HG03571 (cell line): ENCODE measurements at regions not wholly inside any gene's neighbourhood (a gene's known extent, or its start where the extent isn't known, plus 50 kb on each side); places are given as distances from the start of the nearest gene placed in this dataset.
"Not testable (repeated sequence)": the region's sequence is repeated elsewhere in the genome, so short reads cannot be mapped to it uniquely, and the experiment has no call there.

ENCODE experiments used
- ATAC-seq: cut with Tn5 transposase; IDR thresholded peaks from one replicate; pipeline ENCODE4 v1.9.1; 2021; ENCODE audit not compliant: unreplicated experiment

DNA sequence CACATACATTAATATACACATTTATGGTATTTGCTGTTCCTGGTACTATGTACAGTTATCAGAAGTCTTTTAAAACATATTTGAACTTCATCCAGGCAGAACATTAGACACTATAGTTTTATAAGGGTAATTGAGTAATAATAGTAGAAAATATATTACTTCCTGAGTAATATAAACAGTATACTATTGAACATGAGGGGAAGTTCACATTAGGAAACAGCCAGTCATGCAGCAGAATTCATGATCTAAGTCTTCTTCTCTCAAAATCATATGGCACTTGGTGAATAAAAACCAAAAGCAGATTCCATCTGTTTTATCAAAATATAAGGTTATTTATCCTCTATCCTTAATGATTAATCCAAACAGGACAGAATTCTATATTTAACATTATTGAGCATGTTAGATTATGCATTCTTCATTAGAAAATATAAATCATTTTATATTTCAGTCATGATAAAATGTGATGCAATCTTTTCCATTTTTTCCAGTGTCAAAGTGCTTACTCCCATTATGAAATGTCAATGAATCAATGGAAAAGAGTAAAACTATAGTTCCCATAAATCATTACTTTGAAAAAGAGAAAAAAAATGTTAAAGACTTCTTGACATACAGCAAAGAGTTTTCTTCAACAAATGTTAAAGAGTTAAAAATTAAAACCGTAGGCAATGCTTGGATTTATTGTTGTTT lies 584.3 kb upstream of the TUSC1 start:
- ATAC-seq, result no peak

DNA sequence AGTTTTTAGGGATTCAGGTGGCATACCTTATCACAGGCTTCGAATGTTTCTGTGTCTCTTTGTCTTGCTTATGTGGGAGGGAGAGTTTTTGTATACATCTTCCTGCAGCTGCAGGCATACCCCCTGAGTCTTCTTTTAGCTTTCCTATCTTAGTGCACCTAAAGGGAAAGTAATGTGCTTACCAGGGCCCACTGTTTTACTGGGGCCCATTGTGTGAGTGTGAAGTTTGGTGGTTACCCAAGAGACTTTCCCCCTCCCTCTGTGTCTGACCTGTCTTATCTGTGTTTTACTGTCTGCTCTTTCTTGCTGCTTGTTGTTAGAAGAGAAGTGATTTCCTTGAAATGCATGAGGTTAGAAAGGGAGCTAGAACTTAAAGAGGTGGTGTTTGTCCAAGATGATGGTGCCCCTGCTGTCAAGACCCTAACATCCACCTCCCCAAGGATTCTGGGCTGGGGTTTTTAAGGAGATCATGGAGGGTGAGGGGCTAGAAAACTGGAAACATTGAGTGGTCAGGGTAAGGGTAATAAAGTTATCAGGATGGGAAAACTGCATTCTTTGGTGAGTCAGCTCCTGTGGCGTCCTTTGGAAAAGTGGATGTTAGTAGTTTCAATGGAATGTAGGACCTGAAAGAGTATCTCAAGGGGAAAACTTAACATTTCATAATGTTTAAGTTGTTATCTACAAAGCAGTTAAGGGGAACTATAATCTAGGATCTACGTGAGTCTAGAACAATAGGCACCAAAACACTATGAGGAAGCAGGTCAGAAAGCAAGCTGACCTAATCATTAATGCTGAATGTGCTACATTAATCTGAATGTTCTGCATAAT lies 583.5 kb upstream of the TUSC1 start:
- no peak for ATAC-seq

DNA sequence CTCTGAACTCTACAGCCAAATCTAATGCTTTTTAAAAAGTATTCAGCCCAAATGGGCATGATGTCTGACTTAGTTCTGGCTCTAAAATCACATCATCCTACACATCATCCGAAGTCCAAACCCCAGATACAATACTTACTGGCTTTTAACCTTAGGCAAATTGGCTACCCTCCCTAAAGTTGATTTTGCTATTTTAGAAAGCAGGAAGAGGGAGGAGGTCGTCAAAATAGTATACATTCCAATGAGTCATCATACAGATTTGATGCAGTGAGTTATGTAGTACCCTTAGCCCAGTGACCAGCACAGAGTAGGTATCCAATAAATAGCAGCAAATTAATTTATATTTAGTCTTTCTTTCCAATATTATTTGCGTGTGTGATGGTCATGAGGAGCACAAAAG lies 582.0 kb upstream of the TUSC1 start:
- no peak for ATAC-seq

DNA sequence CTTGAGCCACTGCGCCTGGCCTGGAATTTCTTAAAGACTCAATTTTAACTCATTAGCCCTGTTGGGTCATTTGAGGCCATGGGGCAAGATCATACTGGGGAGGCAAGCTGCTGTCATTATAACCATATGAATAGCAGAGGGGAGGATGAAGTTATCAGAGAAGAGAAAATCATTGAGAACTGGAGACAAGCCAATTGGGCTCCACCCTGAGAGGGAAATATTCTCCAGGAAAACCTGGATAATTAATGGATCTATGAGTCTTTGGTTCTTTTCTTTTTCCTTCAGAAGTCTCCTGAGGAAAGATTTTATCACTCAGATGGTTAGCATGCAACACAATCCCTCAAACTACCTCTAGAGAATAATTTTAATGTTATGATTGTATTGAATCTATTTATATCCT lies 569.6 kb upstream of the TUSC1 start:
- no peak for ATAC-seq

DNA sequence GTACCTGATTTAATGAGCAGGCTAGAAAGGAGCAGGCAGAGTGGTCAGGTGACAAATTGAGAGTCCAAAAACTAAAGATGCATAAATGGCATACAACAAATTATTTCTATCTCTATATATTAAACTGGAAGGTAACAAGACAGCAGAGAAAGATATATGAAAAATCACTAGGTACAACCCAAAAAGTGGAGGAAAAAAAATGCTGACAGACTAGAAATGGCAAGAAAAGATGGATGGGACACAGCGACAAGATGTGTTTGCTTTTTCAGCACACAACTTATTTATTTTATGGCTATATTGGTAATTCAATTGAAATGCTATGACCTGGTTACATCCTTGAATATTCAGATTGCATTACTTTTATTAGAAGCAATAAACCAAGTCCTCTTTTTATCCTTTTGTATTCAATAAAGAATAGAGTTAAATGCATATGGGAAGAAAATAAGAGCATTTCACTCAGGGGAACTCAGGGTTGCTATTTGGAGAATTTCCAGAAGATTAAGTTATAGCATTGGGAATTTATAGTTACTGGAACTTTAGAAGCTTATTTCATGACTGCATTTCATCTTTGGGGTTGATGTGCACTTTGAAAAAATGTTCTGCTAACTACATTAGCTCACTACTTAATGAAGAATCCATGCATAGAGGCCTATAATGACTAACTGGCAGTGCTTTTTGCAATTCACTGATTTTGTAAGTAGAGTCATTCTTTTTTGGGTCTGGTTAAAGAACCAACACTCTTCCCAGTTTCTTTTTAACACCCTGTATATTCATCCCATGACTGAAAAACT lies 566.6 kb upstream of the TUSC1 start:
- no peak for ATAC-seq

DNA sequence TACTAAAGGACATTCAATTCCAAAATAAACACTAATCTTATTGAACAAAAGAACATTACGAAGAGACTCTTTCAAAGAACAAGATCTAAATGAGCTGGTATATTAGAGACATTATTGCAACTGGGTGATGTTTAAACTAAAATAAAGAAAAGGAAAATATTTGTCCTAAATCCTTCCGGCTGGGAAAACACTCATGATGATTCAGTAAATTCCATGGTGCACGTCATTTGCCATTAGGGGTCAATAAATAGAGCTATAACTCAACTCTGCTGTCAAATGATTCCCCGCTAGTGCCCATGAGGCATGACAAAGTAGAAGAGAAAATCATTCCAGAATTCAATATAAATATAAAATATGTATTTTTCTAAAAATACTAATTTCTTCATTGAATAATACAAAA lies 565.5 kb upstream of the TUSC1 start:
- no peak for ATAC-seq

DNA sequence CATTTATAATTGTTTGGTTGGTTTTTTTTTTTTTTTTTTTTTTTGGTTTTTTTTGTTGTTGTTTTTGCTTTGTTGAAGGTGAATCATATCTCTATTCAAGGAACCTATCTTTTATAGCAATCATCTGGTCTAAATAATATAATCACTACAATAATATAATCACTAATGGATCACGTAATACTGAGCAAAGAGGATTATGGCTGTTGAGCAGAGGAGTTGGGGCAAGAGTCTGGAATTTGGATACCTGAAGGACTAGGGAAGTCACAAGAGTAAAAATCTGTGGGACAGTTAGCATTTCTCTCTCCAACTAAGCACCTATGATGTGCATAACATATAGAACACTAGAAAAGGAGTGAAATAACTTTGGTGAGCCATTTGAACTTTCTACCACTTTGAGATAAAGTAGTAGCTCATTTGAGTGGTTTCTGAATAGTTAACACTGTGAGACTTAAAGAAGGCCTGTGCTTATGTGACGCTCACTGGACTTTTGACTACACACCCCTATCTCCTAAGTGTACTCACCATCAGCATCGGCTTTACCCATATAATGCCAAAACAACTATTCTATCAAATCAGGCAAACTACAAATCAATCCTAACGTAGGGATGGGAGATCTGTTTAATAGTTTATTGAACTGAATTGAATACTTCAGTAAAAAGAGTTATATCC lies 564.9 kb upstream of the TUSC1 start:
- ATAC-seq, result no peak

DNA sequence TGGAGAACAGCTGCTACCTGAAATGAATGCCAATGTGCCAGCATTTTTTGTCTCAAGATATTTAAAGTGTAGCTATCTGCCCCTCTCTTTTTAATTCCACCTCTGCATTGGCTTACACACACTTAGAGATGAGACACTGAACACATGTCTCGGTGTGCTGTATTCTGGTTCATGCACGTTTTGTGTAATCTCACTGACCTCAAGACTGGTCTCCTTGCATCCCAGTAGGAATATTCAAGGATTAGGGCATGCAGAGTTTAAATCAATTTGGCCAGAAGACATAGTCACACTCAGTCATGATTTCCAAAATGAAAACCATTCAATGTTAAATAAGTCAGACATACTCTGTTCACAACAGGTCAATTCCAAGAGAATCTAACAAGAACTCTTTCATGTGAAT lies 561.8 kb upstream of the TUSC1 start:
- ATAC-seq, result no peak

DNA sequence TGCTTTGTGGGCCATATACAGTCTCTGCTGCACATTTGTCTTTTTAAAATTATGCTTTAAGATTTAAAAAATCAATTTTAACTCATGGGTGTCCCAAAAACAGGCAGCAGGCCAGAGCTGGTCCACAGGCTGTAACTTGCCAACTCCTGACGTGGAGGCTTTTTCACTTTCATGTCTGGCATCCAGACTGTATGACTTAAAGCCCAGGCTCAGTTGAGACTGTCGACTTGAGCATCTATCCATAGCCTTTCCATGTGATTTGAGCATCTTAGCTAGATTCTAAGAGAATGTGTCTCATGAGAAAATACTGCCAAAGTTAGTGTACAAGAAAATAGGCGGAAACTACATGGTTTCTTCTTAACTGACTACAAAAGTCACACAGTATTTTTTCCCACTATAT lies 559.0 kb upstream of the TUSC1 start:
- no peak for ATAC-seq

DNA sequence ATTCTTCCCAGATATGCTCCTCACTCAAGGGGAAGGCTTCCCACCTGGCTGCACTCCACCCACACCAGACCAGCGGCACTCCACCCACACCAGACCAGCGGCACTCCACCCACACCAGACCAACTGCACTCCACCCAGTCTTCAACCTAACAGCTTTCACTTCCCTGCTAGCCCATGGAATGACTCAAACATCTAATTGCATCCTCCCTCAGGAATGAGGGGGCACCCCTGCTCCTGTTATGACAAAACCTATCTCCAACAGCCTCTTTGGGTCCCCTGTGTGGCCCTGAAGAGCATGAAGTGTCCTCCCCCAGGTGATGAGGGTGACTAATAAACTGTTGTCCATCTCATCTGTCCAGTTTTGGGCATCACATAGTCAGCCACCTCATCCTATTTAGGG lies 556.6 kb upstream of the TUSC1 start:
- no peak for ATAC-seq

DNA sequence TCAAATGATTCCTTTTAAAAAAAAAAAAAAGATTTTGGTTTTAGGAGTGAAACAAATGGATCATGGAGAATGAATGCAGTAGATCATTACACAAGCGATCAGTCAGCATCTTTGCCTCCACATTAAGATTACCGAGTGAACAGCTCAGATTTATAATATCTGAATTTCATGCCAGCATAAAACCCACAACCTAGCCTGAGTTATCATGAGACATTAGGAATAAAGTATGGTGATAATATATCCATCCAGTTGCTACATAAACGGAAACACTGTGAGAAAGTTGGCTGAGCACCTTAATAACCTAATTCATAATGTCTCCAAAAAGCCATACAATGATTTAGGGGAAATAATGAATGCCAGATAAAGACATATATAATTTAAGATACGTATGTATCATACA lies 553.1 kb upstream of the TUSC1 start:
- ATAC-seq, result no peak

DNA sequence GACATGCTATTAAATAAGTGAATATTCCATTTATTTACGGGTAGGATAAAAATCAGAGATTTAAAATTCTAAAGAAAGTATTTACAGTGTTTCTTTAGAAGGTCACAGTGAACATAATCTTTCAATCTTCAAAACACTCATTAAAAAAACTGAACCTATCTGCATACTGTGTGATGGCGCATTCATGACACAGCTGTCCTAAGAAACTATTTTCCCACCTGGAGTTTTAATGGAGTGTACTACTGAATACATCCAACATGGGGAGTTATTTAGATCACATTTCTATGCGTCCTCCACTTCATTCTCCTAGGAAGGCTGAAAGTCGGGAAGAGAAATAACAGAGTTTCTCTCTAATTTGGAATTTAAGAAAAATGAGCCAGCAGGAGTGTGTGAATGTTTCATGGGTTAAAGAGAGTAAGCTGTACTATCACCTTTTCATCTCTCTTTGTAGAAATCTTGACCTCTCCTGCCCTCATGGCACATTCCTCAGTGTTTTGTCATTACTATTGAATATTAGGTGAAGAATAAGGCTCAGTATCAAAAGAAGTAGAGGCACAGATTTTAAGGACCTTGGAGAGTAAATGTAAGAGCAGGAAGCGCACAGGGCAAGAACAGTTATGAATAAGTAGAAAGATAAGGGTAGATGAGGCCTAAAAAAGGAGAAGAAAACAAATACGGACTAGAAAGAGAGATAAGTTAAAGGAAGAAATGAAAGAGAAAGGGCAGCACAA lies 551.2 kb upstream of the TUSC1 start:
- ATAC-seq, result no peak

DNA sequence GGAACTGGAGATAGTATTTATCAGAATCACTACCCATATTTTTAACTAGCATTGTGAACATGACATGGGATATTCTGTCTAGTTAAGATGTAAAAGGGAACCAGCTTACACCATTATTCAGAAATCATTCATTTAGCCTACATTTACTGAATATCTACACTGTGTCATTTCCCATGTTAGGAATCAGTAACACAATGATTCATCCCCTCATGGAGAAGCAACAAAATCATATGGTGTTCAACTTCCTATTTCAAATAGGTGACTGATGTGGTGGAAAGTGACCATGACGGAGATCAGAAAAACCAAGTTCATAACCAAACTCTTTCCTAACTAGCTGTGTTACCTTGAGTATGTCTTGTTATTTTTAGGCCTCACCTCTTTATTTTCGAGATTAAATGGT lies 550.0 kb upstream of the TUSC1 start:
- no peak for ATAC-seq

DNA sequence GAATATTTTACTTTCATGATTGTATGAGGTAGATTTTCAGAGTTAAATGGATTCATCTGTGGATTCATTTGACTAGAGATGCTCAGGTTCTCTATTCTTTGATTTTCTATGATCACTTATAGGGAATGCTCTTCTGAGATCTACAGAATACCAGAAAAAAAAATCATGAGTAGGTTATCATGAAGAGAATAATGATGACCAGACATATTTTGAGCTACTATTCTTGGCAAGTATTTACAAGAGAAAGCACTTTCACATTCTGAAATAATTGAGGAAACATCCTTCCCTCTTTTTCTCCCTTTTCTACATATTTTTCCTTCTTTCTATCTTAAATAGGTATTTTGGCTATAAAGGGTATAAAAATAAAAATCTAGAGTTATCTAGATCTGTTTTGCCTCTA lies 543.0 kb upstream of the TUSC1 start:
- ATAC-seq, result no peak

DNA sequence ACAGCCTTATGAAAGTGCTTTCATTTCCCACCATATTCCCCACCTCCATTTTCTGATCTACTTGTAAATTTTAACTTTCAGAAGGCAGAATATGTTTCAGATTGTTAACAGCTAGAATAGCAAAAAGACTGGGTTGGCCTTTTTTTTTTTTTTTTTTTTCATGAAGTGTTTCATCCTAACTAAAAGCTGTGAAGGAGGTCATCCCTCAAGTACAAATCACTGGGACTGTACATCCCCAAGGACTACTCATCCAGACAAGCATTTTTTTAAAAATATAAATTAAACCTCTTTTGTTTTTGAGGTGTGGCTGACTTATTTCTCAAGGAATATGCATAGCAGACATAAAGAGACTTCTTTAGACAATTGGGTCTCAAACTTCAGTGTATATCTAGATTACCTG lies 542.1 kb upstream of the TUSC1 start:
- no peak for ATAC-seq

DNA sequence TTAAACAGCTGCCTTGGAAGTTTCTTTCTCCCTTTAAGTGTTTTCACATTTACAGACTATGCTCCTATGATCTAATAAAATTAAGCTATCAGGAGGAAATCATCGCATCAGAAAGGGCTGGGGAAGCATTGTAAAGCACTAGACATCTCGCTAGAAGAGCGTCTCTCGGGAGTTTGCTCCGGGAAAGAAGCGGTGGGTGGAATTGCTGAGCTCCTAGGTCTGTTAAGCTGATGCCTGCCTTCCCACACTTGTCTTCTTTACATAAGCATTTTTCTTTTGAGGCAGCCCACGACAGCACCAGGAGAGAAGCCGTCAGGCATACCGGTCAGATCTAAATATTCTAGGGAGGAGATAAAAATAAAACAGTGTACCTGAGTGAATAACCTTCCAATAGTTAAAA lies 541.7 kb upstream of the TUSC1 start:
- no peak for ATAC-seq

DNA sequence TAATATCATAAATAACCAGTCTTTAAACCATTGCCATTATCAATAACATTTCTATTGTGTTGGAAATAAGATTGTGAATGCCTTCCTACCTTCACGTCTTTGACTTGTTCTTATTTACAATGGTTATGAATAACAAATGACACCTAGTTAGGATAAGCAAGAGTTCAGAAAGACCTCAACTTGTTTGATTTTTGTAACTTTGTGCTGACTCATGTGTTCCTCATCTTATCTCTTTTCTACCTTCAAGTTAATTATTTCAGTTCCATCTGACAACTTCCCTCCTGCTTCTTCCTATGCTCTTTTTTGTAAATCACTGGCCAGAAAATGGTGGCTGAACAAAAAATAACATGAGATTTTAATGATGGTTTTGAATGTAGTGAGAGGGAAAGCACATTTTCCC lies 538.5 kb upstream of the TUSC1 start:
- no peak for ATAC-seq

DNA sequence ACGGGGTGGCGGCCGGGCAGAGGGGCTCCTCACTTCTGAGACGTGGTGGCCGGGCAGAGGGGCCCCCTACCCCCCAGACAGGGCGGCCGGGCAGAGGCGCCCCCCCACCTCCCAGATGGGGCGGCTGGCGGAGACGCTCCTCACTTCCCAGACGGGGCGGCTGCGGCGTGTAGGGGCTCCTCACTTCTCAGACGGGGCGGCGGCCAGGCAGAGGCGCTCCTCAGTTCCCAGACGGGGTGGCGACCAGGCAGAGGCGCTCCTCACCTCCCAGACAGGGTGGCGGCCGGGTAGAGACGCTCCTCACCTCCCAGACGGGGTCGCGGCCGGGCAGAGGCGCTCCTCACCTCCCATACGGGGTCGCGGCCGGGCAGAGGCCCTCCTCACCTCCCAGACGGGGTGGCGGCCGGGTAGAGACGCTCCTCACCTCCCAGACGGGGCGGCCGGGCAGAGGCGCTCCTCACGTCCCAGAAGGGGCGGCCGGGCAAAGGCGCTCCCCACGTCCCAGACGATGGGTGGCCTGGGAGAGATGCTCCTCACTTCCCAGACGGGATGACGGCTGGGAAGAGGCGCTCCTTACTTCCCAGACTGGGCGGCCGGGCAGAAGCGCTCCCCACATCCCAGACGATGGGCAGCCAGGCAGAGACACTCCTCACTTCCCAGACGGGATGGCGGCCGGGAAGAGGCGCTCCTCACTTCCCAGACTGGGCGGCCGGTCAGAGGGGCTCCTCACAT lies 536.6 kb upstream of the TUSC1 start:
- ATAC-seq, result not testable (repeated sequence)

DNA sequence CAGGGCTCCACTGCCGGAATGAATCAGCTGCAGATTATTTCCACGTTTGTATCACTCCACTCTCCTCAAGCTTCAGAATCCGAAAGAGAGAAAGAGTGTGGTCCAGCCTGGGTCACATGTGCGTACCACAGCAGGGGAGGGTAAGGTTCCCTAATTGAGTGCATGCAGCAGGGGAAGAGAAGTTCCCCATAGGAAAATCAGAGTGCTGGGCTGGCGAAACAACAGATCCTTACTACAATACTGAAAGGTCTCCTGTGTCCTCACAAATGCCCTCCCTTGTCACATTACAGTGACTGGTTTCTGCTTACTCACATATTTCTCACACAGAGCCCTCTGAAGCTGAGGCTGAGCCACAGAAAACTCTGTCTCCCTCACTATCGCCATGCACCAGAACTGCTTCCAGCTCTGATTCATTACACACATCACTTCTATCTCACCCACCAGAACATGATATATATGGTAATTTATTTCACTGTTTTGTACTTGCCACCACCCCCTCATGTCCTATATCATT lies 532.2 kb upstream of the TUSC1 start:
- ATAC-seq, result no peak

DNA sequence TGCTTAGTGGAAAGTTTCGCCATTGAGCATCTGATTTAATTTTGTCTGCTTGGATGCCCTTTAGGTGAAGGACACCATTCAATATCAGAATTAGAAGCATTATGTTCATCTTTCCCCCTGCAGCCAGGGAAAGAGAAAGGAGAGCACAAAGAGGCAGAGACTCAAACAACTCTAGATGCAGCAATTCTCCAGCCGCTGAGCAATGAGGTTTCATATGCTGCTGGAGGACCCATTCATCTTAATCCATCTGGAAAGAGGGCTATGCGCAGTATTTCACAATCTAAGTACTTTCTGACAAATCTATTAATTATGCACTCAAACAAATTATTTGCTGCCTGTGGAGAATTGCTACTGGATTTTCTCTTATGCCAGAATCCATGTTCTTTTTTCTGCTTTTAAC lies 527.0 kb upstream of the TUSC1 start:
- no peak for ATAC-seq
